ENCODE measurements at regions not wholly inside any gene's neighbourhood (a gene's known extent, or its start where the extent isn't known, plus 50 kb on each side); places are given as distances from the start of the nearest gene placed in this dataset.

GRCh38 chr3:137460944-137461343 lies 303.2 kb upstream of the SOX14 start:
- DNase-seq = no peak
- no peaks in the 10 kb centered on the region for H3K36me3 ChIP-seq
- no peak overlapping the region for H3K4me3 ChIP-seq
- intact Hi-C loops (cut with DNase I) = no loop called here
- H3K27me3 ChIP-seq = no peaks in the 10 kb centered on the region
- no peak for TF ChIP-seq CTCF (IDR thresholded peaks at IDR 0.05)
- no peak for ATAC-seq
- H3K27ac ChIP-seq = no peak overlapping the region
- peaks cover 0 to 2% of the 10 kb centered on the region in 2 donors for H3K9me3 ChIP-seq
- no peaks in the 10 kb centered on the region for H3K4me1 ChIP-seq

- TF ChIP-seq CTCF (IDR thresholded peaks at IDR 0.05) = no peak
- Histone ChIP-seq H3K9me3 (peaks cover 0 to 2% of the 10 kb centered on the region in 2 donors), H3K4me3 (no peak overlapping the region), H3K27me3 (no peaks in the 10 kb centered on the region), H3K27ac (no peak overlapping the region), H3K4me1 (no peaks in the 10 kb centered on the region), H3K36me3 (no peaks in the 10 kb centered on the region)
- ATAC-seq (no peak), DNase-seq (no peak)
- intact Hi-C loops (cut with DNase I) = no loop called here
Observed at GRCh38 chr3:137463131-137463530, 301.0 kb upstream of the SOX14 start.

GRCh38 chr3:137464341-137464740 lies 299.8 kb upstream of the SOX14 start:
- Histone ChIP-seq H3K27me3 (no peaks in the 10 kb centered on the region), H3K4me3 (no peak overlapping the region), H3K36me3 (no peaks in the 10 kb centered on the region), H3K4me1 (no peaks in the 10 kb centered on the region), H3K27ac (no peak overlapping the region), H3K9me3 (peaks cover 0 to 2% of the 10 kb centered on the region in 2 donors)
- intact Hi-C loops (cut with DNase I) = no loop called here
- no peak for TF ChIP-seq CTCF (IDR thresholded peaks at IDR 0.05)
- no peak for DNase-seq
- no peak for ATAC-seq

- intact Hi-C loops (cut with DNase I) = no loop called here
- Histone ChIP-seq H3K4me1 (no peaks in the 10 kb centered on the region), H3K27me3 (no peaks in the 10 kb centered on the region), H3K9me3 (no peaks in the 10 kb centered on the region), H3K27ac (no peak overlapping the region), H3K36me3 (no peaks in the 10 kb centered on the region), H3K4me3 (no peak overlapping the region)
- TF ChIP-seq CTCF (IDR thresholded peaks at IDR 0.05) = no peak
- ATAC-seq (no peak), DNase-seq (no peak)
Observed at GRCh38 chr3:137468446-137468845, 295.7 kb upstream of the SOX14 start.

GRCh38 chr3:137469263-137469662 lies 294.9 kb upstream of the SOX14 start:
- Histone ChIP-seq H3K27ac (no peak overlapping the region), H3K27me3 (no peaks in the 10 kb centered on the region), H3K4me1 (no peaks in the 10 kb centered on the region), H3K9me3 (no peaks in the 10 kb centered on the region), H3K4me3 (no peak overlapping the region), H3K36me3 (no peaks in the 10 kb centered on the region)
- intact Hi-C loops (cut with DNase I) = no loop called here
- DNase-seq (no peak), ATAC-seq (no peak)
- no peak for TF ChIP-seq CTCF (IDR thresholded peaks at IDR 0.05)
